ENCODE measurements at regions not wholly inside any gene's neighbourhood (a gene's known extent, or its start where the extent isn't known, plus 50 kb on each side); places are given as distances from the start of the nearest gene placed in this dataset.

DNA sequence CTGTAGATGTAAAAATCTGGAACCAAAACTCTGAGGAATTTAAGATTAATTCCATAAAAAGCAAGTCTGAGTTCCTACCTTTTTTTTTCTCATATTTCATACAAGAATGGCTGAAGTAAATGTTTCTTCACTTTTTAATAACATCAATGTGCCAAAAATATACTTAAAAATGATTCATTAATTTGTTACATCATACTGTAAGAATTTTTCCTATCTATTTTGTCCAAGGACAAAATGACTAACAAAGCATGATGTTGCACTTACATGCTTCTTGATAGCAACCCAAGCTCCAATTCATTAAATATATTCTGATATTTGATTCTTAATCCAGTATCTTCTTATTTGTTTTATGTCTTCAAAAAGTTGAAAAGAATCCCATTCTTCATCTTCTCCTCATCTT lies 988.3 kb downstream of the TLE1 start:
- peaks cover 3% of the 10 kb centered on the region; the same call in 1 of the 2 replicates for H3K9me3 ChIP-seq (ENCODE audit: insufficient read depth, low read depth, low read length)
- H3K4me3 ChIP-seq (ENCODE audit: low read length, poor library complexity, severe bottlenecking): no peak overlapping the region

DNA sequence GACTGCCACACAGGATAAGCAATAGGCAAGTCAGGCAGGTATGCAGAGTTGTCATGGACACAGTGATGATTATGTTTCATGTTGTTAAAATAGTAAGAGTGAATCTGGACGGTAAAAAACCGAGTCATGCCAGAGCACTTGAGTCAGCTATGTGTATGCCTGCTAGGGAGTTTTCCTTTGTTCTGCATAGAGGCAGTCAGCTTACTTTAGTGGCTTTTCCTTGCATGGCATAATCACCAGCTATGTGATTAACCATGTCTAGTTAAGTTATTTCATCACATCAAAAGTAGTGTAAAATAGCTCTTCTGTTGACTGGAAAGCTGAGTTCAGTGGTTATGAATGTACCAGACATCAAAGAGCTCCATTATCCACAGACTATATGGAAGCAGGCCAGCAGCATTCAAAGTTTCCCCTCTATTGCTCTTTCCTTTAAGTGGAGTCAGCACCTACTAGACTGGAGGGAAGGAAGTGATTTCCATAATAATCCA lies 989.8 kb downstream of the TLE1 start:
- Histone ChIP-seq H4K20me1 (ENCODE audit: insufficient read depth, low read length, poor library complexity, severe bottlenecking) (no peaks in the 10 kb centered on the region), H3K4me2 (ENCODE audit: low read depth, low read length, poor library complexity, severe bottlenecking) (no peak overlapping the region), H3F3A (ENCODE audit: low read depth) (no peaks in the 10 kb centered on the region), H3K79me2 (ENCODE audit: insufficient read depth, low read length) (no peaks in the 10 kb centered on the region), H3K9ac (ENCODE audit: low read depth, low read length, poor library complexity, severe bottlenecking) (no peak overlapping the region), H2AFZ (ENCODE audit: low read length) (no peak overlapping the region), H3K27me3 (ENCODE audit: insufficient read depth, low read length, poor library complexity, severe bottlenecking) (no peaks in the 10 kb centered on the region), H3K4me3 (ENCODE audit: low read length, poor library complexity, severe bottlenecking) (no peak overlapping the region), H3K9me3 (ENCODE audit: insufficient read depth, low read depth, low read length) (no peaks in the 10 kb centered on the region), H3K4me1 (ENCODE audit: insufficient read depth, low read length, poor library complexity, severe bottlenecking) (peaks cover 4% of the 10 kb centered on the region), H3K9me2 (replicated peaks; ENCODE audit: low read depth, low read length) (no peaks in the 10 kb centered on the region), H3K36me3 (ENCODE audit: insufficient read depth, low read length) (no peaks in the 10 kb centered on the region)
- TF ChIP-seq EZH2phosphoT487 (IDR thresholded peaks at IDR 0.05; ENCODE audit: borderline replicate concordance): no peak
- TF ChIP-seq, protein P1, sequence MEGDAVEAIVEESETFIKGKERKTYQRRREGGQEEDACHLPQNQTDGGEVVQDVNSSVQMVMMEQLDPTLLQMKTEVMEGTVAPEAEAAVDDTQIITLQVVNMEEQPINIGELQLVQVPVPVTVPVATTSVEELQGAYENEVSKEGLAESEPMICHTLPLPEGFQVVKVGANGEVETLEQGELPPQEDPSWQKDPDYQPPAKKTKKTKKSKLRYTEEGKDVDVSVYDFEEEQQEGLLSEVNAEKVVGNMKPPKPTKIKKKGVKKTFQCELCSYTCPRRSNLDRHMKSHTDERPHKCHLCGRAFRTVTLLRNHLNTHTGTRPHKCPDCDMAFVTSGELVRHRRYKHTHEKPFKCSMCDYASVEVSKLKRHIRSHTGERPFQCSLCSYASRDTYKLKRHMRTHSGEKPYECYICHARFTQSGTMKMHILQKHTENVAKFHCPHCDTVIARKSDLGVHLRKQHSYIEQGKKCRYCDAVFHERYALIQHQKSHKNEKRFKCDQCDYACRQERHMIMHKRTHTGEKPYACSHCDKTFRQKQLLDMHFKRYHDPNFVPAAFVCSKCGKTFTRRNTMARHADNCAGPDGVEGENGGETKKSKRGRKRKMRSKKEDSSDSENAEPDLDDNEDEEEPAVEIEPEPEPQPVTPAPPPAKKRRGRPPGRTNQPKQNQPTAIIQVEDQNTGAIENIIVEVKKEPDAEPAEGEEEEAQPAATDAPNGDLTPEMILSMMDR (conservative IDR thresholded peaks at IDR 0.05; ENCODE audit: low read length): no peak

More for the DNA sequence above, 988.3 kb downstream of the TLE1 start:
- H4K20me1 ChIP-seq (ENCODE audit: insufficient read depth, low read length, poor library complexity, severe bottlenecking): no peaks in the 10 kb centered on the region
- no peak for TF ChIP-seq EZH2phosphoT487 (IDR thresholded peaks at IDR 0.05; ENCODE audit: borderline replicate concordance)
- TF ChIP-seq, protein P1 (conservative IDR thresholded peaks at IDR 0.05; ENCODE audit: low read length): no peak
- H3K79me2 ChIP-seq (ENCODE audit: insufficient read depth, low read length): no peaks in the 10 kb centered on the region
- no peaks in the 10 kb centered on the region for H3F3A ChIP-seq (ENCODE audit: low read depth)
- H3K9me2 ChIP-seq (replicated peaks; ENCODE audit: low read depth, low read length): no peaks in the 10 kb centered on the region
- no peak overlapping the region for H3K4me2 ChIP-seq (ENCODE audit: low read depth, low read length, poor library complexity, severe bottlenecking)
- H3K27me3 ChIP-seq (ENCODE audit: insufficient read depth, low read length, poor library complexity, severe bottlenecking): no peaks in the 10 kb centered on the region
- H2AFZ ChIP-seq (ENCODE audit: low read length): no peak overlapping the region
- no peaks in the 10 kb centered on the region for H3K36me3 ChIP-seq (ENCODE audit: insufficient read depth, low read length)
- H3K9ac ChIP-seq (ENCODE audit: low read depth, low read length, poor library complexity, severe bottlenecking): no peak overlapping the region
- peaks cover 4% of the 10 kb centered on the region for H3K4me1 ChIP-seq (ENCODE audit: insufficient read depth, low read length, poor library complexity, severe bottlenecking)

DNA sequence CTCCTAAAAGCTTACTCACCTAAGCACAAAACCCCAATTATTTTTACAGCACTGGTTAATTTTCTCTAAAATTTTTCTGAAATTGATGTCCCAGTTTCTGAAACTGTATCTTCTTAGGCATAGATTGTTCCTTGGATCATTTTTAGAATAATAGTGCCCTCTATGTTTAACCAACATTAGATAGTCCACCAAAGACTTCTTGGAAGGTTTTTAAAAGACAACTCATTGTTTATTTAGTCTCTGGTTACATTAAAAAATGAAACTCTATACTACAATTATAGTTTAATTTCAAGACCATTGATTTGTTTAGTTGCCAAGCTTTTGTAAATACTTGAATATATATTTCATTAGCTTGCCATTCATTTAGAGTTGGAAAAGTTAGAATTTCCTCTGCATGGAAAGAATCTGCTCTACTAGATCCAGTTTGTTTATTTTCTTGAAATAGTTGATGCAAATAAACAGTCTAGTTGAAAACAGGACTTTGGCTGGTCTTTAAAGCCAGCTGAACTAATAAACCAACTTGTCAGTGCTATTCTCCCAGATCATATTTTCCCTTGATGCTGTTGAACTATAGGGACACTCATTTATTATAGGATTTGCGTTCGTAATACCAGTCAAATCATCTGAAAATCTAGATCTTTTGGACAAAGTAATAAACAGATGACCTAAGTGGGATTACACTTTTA lies 990.5 kb downstream of the TLE1 start:
- Histone ChIP-seq H4K20me1 (ENCODE audit: insufficient read depth, low read length, poor library complexity, severe bottlenecking) (no peaks in the 10 kb centered on the region), H3K4me3 (ENCODE audit: low read length, poor library complexity, severe bottlenecking) (no peak overlapping the region), H3K36me3 (ENCODE audit: insufficient read depth, low read length) (no peaks in the 10 kb centered on the region), H3F3A (ENCODE audit: low read depth) (no peaks in the 10 kb centered on the region), H3K9me2 (replicated peaks; ENCODE audit: low read depth, low read length) (no peaks in the 10 kb centered on the region), H3K9ac (ENCODE audit: low read depth, low read length, poor library complexity, severe bottlenecking) (no peak overlapping the region), H3K4me2 (ENCODE audit: low read depth, low read length, poor library complexity, severe bottlenecking) (no peak overlapping the region), H2AFZ (ENCODE audit: low read length) (no peak overlapping the region), H3K4me1 (ENCODE audit: insufficient read depth, low read length, poor library complexity, severe bottlenecking) (peaks cover 4% of the 10 kb centered on the region), H3K79me2 (ENCODE audit: insufficient read depth, low read length) (no peaks in the 10 kb centered on the region), H3K9me3 (ENCODE audit: insufficient read depth, low read depth, low read length) (no peaks in the 10 kb centered on the region), H3K27me3 (ENCODE audit: insufficient read depth, low read length, poor library complexity, severe bottlenecking) (no peaks in the 10 kb centered on the region)
- TF ChIP-seq, protein P1 (conservative IDR thresholded peaks at IDR 0.05; ENCODE audit: low read length): no peak
- TF ChIP-seq EZH2phosphoT487 (IDR thresholded peaks at IDR 0.05; ENCODE audit: borderline replicate concordance): no peak

Measured in Loucy (cell line).